Nephron progenitor cell (in vitro differentiated cells): ENCODE measurements at regions not wholly inside any gene's neighbourhood (a gene's known extent, or its start where the extent isn't known, plus 50 kb on each side); places are given as distances from the start of the nearest gene placed in this dataset.

Experiments
- DNase-seq: peaks from one replicate; pipeline ENCODE4 v3.0.0; 2021
- H3K27ac Mint-ChIP-seq: 2 replicates; pipeline ENCODE4 v1.8.0; 2021; ENCODE audit warnings: mild to moderate bottlenecking, moderate library complexity, mixed read lengths
- H3K27me3 Mint-ChIP-seq: 2 replicates; pipeline ENCODE4 v1.8.0; 2021; ENCODE audit warnings: mild to moderate bottlenecking, low read depth, mixed read lengths; ENCODE audit not compliant: poor library complexity
- H3K36me3 Mint-ChIP-seq: 2 replicates; pipeline ENCODE4 v1.8.0; 2021; ENCODE audit warnings: low read depth, mixed read lengths
- H3K4me1 Mint-ChIP-seq: 2 replicates; pipeline ENCODE4 v1.8.0; 2021; ENCODE audit warnings: mixed read lengths
- H3K4me3 Mint-ChIP-seq: 2 replicates; pipeline ENCODE4 v1.8.0; 2021; ENCODE audit warnings: mild to moderate bottlenecking, moderate library complexity, mixed read lengths
- H3K9me3 Mint-ChIP-seq: 2 replicates; pipeline ENCODE4 v1.8.0; 2021; ENCODE audit warnings: mild to moderate bottlenecking, moderate library complexity, mixed read lengths
- TF ChIP-seq, protein P1 (sequence below): fragments of 200-600 bp; sonication (generic); IDR thresholded peaks from 2 replicates; pipeline ENCODE4 v1.5.0; 2021; ENCODE audit warnings: antibody characterized with exemption

GRCh38 chrX:26822448-26822847, 606.5 kb downstream of the MAGEB5 start:
- Mint-ChIP-seq H3K4me1 (no peaks in the 10 kb centered on the region), H3K27me3 (no peaks in the 10 kb centered on the region), H3K4me3 (no peak overlapping the region), H3K36me3 (no peaks in the 10 kb centered on the region), H3K27ac (no peak overlapping the region), H3K9me3 (peaks cover 41% of the 10 kb centered on the region)
- no peak for DNase-seq
- TF ChIP-seq, protein P1, sequence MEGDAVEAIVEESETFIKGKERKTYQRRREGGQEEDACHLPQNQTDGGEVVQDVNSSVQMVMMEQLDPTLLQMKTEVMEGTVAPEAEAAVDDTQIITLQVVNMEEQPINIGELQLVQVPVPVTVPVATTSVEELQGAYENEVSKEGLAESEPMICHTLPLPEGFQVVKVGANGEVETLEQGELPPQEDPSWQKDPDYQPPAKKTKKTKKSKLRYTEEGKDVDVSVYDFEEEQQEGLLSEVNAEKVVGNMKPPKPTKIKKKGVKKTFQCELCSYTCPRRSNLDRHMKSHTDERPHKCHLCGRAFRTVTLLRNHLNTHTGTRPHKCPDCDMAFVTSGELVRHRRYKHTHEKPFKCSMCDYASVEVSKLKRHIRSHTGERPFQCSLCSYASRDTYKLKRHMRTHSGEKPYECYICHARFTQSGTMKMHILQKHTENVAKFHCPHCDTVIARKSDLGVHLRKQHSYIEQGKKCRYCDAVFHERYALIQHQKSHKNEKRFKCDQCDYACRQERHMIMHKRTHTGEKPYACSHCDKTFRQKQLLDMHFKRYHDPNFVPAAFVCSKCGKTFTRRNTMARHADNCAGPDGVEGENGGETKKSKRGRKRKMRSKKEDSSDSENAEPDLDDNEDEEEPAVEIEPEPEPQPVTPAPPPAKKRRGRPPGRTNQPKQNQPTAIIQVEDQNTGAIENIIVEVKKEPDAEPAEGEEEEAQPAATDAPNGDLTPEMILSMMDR = no peak

- DNase-seq = no peak
- H3K9me3 Mint-ChIP-seq = peaks cover 10% of the 10 kb centered on the region
- H3K27ac Mint-ChIP-seq = no peak overlapping the region
- no peaks in the 10 kb centered on the region for H3K4me1 Mint-ChIP-seq
- H3K27me3 Mint-ChIP-seq = no peaks in the 10 kb centered on the region
- H3K36me3 Mint-ChIP-seq = no peaks in the 10 kb centered on the region
- H3K4me3 Mint-ChIP-seq = no peak overlapping the region
- TF ChIP-seq, protein P1 = no peak
Measured at GRCh38 chrX:26789751-26790150, 573.8 kb downstream of the MAGEB5 start.

DNA sequence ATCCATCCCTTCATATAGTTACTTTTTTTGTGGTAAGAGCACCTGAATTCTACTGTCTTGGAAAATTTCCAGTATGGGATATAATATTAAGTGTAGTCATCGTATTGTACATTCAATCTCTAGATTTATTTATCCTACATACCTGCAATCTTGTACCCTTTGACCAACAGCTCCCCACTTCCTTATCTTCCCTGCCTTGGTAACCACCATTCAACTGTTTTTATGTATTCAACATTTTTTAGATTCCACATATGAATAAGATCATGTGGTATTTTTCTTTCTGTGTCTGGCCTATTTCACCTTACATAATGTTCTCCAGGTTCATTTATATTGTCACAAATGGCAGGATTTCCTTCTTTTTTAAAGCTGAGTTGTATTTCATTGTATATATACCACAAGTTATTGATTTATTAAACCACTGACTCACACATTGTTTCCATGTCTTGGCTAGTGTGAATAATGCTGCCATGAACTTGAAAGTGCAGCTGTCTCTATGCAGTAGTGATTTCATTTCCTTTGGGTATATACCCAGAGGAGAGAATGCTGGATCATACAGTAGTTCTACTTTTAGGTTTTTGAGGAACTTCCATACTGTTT, 572.5 kb downstream of the MAGEB5 start:
- Mint-ChIP-seq H3K27ac (no peak overlapping the region), H3K4me1 (no peaks in the 10 kb centered on the region), H3K4me3 (no peak overlapping the region), H3K9me3 (peaks cover 14% of the 10 kb centered on the region), H3K27me3 (no peaks in the 10 kb centered on the region), H3K36me3 (no peaks in the 10 kb centered on the region)
- DNase-seq = no peak
- TF ChIP-seq, protein P1 = no peak

DNA sequence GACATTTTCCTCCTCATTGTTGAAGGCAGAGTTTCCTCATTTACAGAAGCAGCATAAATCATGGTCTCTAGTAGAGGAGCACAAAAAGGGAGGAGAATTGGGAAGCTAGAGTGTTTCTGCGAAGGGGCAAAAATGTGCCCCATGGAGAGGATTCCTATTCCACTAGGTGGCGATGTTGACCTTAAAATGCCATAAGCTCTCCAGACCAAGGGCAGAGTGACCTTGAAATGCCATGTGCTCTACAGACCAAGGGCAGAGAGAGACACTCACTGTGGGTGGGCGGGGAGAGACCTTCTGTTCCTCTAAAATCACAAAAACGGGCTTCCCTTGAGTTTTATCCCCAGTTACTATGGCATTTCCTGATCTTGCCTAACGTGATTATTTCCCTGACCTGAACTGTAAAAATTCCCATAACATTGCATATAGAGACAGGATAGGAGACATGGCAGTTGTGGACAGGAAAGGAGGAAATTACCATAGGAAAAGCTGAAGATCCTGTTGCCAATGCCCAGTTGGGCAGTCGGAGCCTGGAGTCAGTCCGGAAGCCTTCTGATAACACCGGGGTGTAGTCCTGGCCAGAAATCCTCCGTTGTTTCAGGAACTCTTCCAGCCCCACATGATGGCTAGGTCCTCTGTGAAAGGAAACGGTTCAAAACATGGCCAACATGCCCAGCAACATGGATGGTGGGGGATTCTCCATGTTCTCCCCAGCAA, 567.7 kb downstream of the MAGEB5 start:
- Mint-ChIP-seq H3K27ac (no peak overlapping the region), H3K4me1 (no peaks in the 10 kb centered on the region), H3K36me3 (no peaks in the 10 kb centered on the region), H3K27me3 (no peaks in the 10 kb centered on the region), H3K4me3 (no peak overlapping the region), H3K9me3 (peaks cover 38% of the 10 kb centered on the region)
- TF ChIP-seq, protein P1 = peak; percentile 47
- DNase-seq = peak; percentile 27

DNA sequence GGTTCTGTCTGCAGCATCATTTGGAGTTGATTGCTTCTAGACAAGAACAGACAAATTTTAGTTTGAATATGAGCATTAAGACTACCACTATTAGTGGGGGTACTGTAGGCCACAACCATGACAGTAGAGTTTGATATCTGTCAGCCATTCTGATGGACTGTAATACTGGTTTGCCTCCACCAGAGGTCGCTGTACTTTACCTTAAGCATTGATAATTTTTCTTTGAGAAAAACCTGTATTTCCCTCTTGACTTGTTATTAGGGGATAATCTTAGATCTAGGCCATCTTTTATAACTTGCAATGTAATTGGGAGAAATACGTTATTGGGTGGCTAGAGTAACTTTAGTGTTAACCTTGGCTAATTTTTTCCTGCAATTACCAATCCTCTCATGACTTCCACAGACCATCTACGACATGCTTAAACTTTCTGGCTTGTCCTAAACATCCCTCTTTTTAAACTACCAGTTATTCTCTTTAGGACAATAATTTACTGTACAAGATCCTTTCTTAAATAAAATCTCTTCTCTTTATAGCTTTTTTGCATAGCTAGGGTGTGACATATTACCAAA, 562.4 kb downstream of the MAGEB5 start:
- Mint-ChIP-seq H3K4me3 (no peak overlapping the region), H3K27me3 (no peaks in the 10 kb centered on the region), H3K27ac (no peak overlapping the region), H3K9me3 (peaks cover 63% of the 10 kb centered on the region), H3K4me1 (no peaks in the 10 kb centered on the region), H3K36me3 (no peaks in the 10 kb centered on the region)
- no peak for DNase-seq
- TF ChIP-seq, protein P1 = no peak
